ENCODE measurements at regions not wholly inside any gene's neighbourhood (a gene's known extent, or its start where the extent isn't known, plus 50 kb on each side); places are given as distances from the start of the nearest gene placed in this dataset.

- TF ChIP-seq, protein P1, sequence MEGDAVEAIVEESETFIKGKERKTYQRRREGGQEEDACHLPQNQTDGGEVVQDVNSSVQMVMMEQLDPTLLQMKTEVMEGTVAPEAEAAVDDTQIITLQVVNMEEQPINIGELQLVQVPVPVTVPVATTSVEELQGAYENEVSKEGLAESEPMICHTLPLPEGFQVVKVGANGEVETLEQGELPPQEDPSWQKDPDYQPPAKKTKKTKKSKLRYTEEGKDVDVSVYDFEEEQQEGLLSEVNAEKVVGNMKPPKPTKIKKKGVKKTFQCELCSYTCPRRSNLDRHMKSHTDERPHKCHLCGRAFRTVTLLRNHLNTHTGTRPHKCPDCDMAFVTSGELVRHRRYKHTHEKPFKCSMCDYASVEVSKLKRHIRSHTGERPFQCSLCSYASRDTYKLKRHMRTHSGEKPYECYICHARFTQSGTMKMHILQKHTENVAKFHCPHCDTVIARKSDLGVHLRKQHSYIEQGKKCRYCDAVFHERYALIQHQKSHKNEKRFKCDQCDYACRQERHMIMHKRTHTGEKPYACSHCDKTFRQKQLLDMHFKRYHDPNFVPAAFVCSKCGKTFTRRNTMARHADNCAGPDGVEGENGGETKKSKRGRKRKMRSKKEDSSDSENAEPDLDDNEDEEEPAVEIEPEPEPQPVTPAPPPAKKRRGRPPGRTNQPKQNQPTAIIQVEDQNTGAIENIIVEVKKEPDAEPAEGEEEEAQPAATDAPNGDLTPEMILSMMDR (IDR thresholded peaks at IDR 0.05), result no peak
- no peak for TF ChIP-seq POLR2A (IDR thresholded peaks at IDR 0.05)
Measured at GRCh38 chr20:23294671-23295070, 55.9 kb upstream of the NXT1 start.
